Prostate gland (tissue), 2 donors: ENCODE measurements at regions not wholly inside any gene's neighbourhood (a gene's known extent, or its start where the extent isn't known, plus 50 kb on each side); places are given as distances from the start of the nearest gene placed in this dataset.

Experiments used
- POLR2A ChIP-seq: fragments of 450-650 bp; IDR thresholded peaks from one replicate; pipeline ENCODE4 v1.6.1; 2016; ENCODE audit warnings: antibody characterized with exemption, mild to moderate bottlenecking
- TF ChIP-seq, protein P1 (sequence below), 4 experiments: fragments of 200-600 bp in 2 of 4; fragments of 450-650 bp in 2 of 4; sonication (generic) in 2 of 4; IDR thresholded peaks; 1 replicate in 3 of 4; 2 replicates in 1 of 4; pipeline ENCODE4 v1.5.1; 2016 to 2019; ENCODE audit warnings: antibody characterized with exemption in 4 of 4, mild to moderate bottlenecking in 2 of 4, moderate library complexity in 2 of 4

DNA sequence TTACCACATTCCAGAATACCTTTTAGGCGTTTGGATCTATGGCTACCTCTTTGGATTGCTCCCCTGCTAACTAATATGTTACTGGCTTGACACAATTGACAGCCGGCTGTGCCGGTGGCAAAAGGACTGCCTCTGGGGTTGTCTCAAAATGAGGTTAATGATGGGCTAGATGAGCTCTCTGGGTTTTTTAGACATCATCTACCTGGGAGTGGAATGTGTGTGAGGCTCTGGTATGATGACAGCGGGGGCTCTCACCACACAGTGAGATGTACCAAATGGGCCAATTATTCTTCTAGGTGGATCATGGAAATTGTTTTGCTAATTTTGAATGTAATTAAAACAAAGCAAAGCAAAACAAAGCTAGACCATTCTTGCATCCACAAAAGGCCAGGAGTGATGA lies 391.1 kb upstream of the SPRED2 start:
- TF ChIP-seq, protein P1, sequence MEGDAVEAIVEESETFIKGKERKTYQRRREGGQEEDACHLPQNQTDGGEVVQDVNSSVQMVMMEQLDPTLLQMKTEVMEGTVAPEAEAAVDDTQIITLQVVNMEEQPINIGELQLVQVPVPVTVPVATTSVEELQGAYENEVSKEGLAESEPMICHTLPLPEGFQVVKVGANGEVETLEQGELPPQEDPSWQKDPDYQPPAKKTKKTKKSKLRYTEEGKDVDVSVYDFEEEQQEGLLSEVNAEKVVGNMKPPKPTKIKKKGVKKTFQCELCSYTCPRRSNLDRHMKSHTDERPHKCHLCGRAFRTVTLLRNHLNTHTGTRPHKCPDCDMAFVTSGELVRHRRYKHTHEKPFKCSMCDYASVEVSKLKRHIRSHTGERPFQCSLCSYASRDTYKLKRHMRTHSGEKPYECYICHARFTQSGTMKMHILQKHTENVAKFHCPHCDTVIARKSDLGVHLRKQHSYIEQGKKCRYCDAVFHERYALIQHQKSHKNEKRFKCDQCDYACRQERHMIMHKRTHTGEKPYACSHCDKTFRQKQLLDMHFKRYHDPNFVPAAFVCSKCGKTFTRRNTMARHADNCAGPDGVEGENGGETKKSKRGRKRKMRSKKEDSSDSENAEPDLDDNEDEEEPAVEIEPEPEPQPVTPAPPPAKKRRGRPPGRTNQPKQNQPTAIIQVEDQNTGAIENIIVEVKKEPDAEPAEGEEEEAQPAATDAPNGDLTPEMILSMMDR (IDR thresholded peaks at IDR 0.05): no peak
- TF ChIP-seq POLR2A: no peak
